GM19452 (cell line): ENCODE measurements at regions not wholly inside any gene's neighbourhood (a gene's known extent, or its start where the extent isn't known, plus 50 kb on each side); places are given as distances from the start of the nearest gene placed in this dataset.

ENCODE experiments used
- ATAC-seq: cut with Tn5 transposase; IDR thresholded peaks from one replicate; pipeline ENCODE4 v1.9.1; 2021; ENCODE audit not compliant: unreplicated experiment

- no peak for ATAC-seq
Measured at GRCh38 chr15:94887391-94887790, 656.0 kb downstream of the MCTP2 start.

DNA sequence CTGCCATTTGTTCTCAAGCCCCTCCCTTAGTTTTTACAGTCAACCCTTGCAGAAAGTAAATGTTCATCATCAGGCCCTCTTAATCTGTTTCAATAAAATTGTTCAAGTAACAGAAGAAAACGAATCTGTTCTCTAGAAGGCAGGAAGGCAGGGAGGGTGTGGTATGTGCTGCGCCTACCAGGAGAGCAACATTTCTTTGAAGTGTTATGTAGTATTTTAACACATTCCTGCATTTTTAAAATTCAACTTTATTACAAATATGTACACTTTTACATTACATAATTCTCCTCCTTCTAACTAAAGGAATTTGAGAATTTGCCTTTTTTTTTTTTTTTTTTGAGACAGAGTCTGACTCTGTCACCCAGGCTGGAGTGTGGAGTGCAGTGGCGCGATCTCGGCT is 657.8 kb downstream of the MCTP2 start:
- no peak for ATAC-seq

DNA sequence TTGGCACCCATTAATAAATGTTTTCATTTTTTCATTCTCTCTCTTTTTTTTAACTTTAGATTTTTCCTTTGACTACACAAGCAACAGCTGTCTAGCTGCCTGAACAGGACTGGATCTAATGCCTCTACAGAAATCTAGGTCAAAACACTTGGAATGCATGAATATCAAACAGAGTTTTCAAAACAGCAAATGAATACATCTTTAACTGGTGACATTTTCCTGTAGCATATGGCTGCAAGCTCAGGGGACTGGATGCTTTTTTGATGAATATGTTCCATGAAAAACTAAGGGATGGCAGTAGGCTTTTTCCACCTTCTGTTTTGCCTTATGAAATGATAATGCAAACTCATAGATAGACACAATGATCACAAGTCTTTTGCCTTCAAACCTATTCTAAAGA is 661.7 kb downstream of the MCTP2 start:
- ATAC-seq = no peak

DNA sequence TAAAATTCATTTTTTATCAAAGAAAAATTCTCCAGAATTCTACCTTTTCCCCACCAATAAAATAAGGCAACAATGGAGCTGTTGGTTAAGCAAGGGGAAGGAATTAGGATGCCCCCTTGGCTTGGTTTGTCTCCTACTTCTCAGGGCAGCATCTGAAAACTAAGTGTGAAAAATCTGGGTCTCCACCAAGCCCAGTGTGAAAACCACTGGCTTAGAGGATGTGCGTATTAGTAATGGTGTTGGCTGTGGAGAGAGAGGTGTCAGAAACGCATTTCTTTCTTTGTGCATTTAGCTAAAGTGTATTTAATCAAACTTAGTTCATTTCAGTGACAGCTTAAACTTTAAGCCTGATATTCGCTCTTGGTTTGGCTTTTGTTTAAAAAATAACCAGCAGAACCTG is 662.7 kb downstream of the MCTP2 start:
- ATAC-seq = no peak

DNA sequence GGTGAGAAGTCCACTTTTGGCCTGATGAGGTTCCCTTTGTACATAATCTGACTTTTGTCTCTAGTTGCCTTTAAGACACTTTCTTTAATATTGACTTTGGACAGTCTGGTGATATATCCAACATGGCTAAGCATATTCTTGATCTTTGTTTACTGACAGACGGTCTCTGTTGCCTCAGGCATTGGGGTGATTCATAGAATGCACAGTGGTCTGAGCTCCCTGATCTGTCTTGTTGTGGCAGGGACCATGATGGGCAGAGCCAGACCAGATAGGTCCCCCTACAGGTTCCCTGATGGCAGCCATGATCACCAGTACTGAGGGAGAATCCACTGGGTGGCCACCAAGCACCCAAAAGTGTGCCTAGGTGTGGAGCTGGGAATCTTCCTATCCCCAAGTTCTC is 678.1 kb downstream of the MCTP2 start:
- no peak for ATAC-seq

GRCh38 chr15:94910166-94910565 is 678.8 kb downstream of the MCTP2 start:
- ATAC-seq = no peak

- no peak for ATAC-seq
Measured at GRCh38 chr15:94912760-94913159, 681.4 kb downstream of the MCTP2 start.

GRCh38 chr15:94917068-94917467 is 685.7 kb downstream of the MCTP2 start:
- ATAC-seq = no peak

GRCh38 chr15:94921936-94922335 is 690.6 kb downstream of the MCTP2 start:
- ATAC-seq = no peak

GRCh38 chr15:94924057-94924456 is 692.7 kb downstream of the MCTP2 start:
- ATAC-seq = no peak

DNA sequence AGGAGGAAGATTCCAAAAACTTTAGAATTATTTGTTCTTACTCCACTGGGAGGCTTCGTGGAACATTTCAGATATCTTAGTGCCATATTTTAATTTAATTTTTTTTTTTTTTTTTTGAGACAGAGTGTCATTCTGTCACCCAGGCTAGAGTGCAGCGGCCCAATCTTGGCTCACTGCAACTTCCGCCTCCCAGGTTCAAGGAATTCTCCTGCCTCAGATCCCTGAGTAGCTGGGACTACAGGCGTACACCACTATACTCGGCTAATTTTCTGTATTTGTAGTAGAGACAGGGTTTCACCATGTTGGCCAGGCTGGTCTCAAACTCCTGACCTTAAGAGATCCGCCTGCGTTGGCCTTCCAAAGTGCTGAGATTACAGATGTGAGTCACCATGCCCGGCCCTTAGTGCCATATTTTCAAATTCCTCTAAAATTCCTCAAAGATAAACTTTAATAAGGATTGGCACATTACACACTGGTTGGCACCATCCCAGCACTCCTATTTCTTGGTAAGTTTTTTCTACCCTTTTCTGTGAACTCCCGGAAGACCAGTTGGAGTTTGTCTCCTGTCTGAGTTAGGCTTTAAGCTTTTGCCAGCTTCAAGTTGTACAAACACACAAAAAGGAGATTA is 693.7 kb downstream of the MCTP2 start:
- no peak for ATAC-seq

DNA sequence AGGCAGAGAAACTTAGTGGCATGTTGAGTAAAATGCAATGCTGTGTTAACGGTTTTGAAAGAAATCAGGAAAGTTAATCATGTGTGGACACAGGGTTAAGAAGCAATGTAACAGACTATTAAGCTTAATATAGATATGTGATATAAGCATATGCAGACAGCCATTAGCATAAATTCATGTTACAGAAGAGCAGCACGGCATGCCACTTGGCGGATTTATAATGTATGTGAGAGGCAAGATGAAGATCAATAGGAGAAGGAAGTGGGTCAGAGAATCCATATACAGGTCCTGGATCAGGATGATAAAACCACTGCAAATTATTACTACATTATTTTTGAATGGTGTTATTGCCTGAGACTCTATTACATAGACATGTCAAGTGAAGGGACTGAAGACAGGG is 694.3 kb downstream of the MCTP2 start:
- ATAC-seq = no peak

GRCh38 chr15:94927003-94927402 is 695.6 kb downstream of the MCTP2 start:
- no peak for ATAC-seq

DNA sequence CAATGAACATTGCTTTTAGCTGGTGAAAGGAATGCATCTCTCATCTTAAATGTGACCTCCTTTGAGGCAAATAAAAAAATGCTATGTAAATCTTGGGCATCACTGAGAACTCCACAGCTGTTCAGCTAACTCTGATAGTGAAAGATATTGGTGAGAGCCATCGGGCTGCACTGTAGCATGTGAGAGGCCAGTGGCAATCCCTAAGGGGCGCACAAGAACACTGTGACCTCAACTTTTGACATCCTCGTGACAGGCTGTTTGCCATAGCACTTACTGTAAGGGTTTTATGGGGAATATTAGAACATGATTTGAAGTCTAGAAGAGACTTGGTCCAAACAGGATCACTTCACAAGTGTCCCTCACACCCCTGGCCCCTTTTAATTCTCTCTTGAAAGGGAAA is 697.9 kb downstream of the MCTP2 start:
- ATAC-seq = no peak

GRCh38 chr15:94930441-94930840 is 699.1 kb downstream of the MCTP2 start:
- no peak for ATAC-seq

DNA sequence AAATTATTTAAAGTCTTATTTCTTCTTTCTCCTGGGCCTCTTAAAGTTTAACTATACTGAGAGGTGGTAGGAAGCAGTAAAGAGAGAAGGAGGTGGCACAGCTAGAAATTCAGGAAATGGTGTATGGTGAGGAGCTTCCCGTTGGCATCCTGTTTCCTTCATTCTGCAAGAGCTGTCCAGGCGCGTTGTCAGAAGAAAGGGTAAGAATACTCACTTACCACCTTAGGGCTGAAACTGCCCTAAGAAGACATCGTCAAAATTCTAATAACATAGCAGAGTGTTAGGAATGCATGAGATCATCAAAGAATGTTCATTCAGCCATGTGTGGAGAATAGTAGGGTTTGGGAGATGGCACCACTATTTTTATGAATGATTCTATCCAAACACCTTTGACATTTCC is 699.6 kb downstream of the MCTP2 start:
- no peak for ATAC-seq

- no peak for ATAC-seq
Measured at GRCh38 chr15:94934440-94934839, 703.1 kb downstream of the MCTP2 start.

- ATAC-seq = no peak
Measured at GRCh38 chr15:94937242-94937641, 705.9 kb downstream of the MCTP2 start.

- ATAC-seq = no peak
Measured at GRCh38 chr15:94943888-94944287, 712.5 kb downstream of the MCTP2 start.

DNA sequence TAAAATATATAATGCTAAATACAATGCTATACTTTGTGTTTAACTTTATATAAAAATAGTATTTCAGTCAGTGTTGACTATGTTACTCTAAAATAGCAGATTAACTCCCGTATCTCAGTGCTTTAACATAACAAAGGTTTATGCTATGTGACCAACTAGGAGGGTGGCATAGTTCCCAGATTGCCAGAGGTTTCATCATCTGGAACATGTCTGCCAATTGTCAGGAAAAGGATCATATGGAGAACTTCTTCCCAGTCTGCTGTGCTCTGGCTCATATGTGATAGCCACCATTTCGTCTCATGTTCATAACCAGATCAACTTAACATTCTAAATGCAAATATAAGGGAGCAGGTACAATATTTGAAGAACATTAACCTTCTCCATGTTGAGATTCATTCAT is 720.2 kb downstream of the MCTP2 start:
- ATAC-seq = no peak

DNA sequence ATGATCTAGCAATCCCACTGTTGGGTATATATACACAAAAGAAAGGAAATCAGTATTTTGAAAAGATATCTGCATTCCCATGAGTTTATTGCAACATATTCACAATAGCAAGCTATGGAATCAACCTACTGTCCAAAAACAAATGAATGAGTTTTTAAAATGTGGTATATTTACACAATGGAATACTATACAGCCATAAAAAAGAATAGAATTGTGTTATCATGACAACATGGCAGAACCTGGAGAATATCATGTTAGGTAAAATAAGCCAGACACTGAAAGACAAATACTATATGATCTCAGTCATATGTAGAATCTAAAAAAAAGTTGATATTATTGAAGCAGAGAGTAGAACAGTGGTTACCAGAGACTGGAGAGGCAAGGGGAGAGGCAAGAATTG is 732.6 kb downstream of the MCTP2 start:
- no peak for ATAC-seq

GRCh38 chr15:94965593-94965992 is 734.2 kb downstream of the MCTP2 start:
- no peak for ATAC-seq

GRCh38 chr15:94968133-94968532 is 736.8 kb downstream of the MCTP2 start:
- ATAC-seq = no peak

DNA sequence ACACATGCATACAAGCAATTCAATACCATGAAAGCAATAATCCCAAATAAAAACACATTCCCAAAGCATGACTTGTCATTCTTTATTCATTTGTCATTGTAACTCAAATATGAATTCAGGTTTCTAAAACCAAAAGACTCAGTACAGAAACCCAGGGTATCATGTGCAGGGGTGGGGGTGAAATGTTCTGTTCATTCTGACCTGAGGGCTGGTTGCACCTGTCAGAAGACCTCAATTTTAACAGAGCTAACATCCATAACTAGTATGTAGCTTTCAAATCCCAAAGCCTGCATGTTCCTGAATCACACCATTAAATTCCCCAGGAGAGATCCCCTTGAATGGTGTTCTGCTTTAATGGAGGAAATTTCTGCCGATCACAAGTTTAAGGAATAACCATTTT is 738.7 kb downstream of the MCTP2 start:
- no peak for ATAC-seq
